GM12878 (cell line): ENCODE measurements at regions not wholly inside any gene's neighbourhood (a gene's known extent, or its start where the extent isn't known, plus 50 kb on each side); places are given as distances from the start of the nearest gene placed in this dataset.

Experiments
- BMI1 ChIP-seq: fragments of 450-650 bp; IDR thresholded peaks from 2 replicates; pipeline ENCODE4 v1.6.1; 2016; ENCODE audit warnings: mild to moderate bottlenecking, moderate library complexity, borderline replicate concordance
- CBX5 ChIP-seq: sonication (generic); IDR thresholded peaks from 2 replicates; pipeline ENCODE4 v1.6.1; 2016; ENCODE audit warnings: low read depth, moderate library complexity, mild to moderate bottlenecking, inconsistent platforms
- POLR2A ChIP-seq: IDR thresholded peaks from 2 replicates; pipeline ENCODE4 v1.6.1; 2011; ENCODE audit warnings: low read depth, mild to moderate bottlenecking, low read length
- ZNF384 ChIP-seq: IDR thresholded peaks from 2 replicates; pipeline ENCODE4 v1.6.1; 2012; ENCODE audit warnings: low read depth, mild to moderate bottlenecking, low read length, improper control_type of control experiment, borderline replicate concordance

DNA sequence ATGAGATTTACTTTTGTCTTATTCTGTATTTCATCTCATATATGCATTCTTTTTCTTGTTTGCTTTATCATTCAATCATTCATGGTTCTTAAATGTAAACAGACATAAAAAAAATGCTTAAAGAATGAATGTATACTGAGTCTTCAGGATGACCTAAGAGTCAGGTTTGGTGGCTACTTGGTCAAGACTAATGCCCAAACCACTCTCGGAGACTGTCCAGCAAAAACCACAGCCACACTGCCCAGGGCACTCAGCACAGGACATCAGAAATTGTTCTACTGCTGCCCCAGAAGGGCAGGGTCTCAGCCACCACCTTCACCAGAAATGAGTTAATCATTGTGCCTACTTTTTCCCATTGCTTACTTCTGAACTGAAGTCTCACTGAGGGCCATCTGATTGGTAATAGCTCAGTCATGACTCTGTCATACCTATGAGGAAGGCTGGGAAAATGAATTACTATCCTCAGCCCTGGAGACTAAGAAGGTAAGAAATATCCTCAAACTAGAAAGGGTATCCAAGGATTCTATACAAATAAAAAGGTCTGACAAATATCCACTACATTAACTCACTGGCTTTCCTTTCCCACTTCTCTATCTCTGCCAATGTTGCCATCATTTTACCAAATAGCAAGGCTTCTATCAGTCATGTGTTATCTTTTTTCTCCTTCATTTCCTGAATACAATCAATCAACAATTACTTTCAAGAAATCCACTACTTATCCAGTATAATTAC lies 236.1 kb downstream of the CETN3 start:
- TF ChIP-seq POLR2A (no peak), BMI1 (no peak), ZNF384 (no peak), CBX5 (no peak)
